GM13976 (cell line): ENCODE measurements at regions not wholly inside any gene's neighbourhood (a gene's known extent, or its start where the extent isn't known, plus 50 kb on each side); places are given as distances from the start of the nearest gene placed in this dataset.

ENCODE experiments used
- DNase-seq: peaks from one replicate; pipeline ENCODE4 v3.0.0; 2012; ENCODE audit warnings: low spot score
- in situ Hi-C: fragments of 300-500 bp; cut with MboI; formaldehyde crosslinking; loops from one replicate; pipeline ENCODE4 v1.12.0; 2022; ENCODE audit warnings: low sequenced_read_pairs, mixed read lengths, inconsistent platforms; ENCODE audit not compliant: unreplicated experiment
- TF ChIP-seq, protein P1 (sequence below): IDR thresholded peaks from 2 replicates; pipeline ENCODE4 v1.5.1; 2012; ENCODE audit warnings: borderline replicate concordance, mild to moderate bottlenecking; ENCODE audit not compliant: insufficient read depth; ENCODE audit errors: extremely low read depth, missing control alignments, control extremely low read depth

DNA sequence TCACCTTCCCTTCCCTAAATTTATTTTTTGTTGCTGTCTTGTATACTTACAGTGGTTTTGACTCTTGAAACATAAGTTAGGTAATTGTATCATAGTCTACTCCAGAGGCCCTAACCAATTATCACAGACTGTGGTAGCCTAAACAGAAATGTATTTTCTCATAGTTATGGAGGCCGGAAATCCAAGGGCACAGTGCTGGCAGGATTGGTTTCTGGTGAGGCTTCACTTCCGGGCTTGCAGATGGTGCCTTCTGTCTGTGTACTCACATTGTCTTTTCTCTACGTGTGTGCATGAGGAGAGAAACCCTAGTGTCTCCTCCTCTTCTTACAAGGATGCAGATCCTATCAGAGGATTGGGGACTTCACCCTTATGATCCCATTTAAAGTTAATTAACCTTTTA, 290.2 kb upstream of the KCNMB2 start:
- TF ChIP-seq, protein P1, sequence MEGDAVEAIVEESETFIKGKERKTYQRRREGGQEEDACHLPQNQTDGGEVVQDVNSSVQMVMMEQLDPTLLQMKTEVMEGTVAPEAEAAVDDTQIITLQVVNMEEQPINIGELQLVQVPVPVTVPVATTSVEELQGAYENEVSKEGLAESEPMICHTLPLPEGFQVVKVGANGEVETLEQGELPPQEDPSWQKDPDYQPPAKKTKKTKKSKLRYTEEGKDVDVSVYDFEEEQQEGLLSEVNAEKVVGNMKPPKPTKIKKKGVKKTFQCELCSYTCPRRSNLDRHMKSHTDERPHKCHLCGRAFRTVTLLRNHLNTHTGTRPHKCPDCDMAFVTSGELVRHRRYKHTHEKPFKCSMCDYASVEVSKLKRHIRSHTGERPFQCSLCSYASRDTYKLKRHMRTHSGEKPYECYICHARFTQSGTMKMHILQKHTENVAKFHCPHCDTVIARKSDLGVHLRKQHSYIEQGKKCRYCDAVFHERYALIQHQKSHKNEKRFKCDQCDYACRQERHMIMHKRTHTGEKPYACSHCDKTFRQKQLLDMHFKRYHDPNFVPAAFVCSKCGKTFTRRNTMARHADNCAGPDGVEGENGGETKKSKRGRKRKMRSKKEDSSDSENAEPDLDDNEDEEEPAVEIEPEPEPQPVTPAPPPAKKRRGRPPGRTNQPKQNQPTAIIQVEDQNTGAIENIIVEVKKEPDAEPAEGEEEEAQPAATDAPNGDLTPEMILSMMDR = no peak
- in situ Hi-C loops = no loop called here
- no peak for DNase-seq

DNA sequence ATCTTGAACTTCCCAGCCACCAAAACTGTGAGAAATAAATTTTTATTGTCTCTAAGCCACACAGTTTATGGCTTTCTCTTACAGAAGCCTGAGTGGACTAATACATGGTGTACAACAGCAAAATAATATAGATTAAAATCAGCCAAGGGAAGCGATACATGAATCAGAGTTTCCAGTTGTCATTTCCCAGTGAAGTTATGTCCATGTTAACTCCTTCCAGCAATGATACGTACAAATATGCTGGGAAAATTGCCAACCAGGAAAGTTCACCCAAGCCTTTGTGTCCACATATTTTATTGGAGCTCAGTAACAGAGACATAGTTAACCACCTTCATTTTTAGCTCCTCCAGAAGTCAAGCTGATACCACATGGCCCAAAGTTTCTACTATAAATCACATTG, 280.9 kb upstream of the KCNMB2 start:
- TF ChIP-seq, protein P1 = no peak
- DNase-seq = no peak
- in situ Hi-C loops = no loop called here

DNA sequence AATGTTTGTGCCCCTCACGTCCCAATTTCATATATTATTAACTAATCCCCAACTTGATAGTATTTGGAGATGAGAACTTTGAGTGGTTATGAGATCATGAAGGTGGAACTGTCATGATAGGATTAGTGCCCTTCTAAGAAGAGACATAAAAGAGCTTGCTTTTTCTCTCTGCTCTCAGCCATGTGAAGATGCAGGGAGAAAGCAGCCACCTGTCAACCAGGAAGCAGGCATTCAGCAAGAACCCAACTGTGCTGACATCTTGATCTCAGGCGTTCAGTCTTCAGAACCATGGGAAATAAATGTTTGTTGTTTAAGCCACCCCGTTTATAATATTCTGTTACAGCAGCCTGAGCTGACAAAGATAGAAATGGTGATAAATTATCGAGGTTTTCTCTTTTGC, 278.7 kb upstream of the KCNMB2 start:
- no peak for DNase-seq
- in situ Hi-C loops = no loop called here
- TF ChIP-seq, protein P1 = no peak

DNA sequence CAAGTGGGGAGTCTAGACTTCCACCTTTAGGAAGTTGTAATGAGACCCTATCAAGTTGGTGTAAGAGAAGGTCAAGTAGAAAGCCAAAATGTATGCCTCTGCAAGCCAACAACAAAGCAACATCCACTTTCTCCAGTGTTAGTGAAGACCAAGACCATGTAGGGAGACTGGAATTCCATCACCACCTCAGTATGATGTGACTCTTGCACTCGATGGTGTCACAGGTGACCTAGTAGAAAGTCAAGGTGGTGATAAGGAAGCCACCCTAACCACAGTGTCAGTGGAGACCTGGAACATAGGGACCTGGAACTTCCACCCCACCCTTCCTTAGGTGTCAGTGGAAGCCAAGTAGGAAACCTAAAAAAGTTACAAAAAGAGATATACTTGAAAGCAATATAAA, 278.1 kb upstream of the KCNMB2 start:
- DNase-seq = no peak
- TF ChIP-seq, protein P1 = no peak
- in situ Hi-C loops = no loop called here

DNA sequence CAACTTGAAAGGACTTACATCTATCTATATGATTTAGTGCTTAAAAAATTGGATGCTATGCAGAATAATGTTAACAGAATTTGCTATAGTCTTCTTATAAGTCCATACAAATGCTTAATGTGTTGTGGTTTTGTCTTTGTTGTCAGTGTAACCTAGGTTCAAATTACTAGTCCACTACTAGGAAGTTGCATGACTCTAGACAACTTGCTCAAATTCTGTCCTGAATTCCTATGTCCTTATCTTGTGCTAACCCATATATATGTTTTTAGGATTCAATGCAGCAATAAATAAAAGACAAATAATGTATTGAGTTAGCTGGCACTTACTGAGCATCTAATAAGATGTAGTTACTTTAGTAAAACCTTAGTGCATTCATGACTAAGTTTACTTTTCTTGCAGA, 276.5 kb upstream of the KCNMB2 start:
- in situ Hi-C loops = no loop called here
- TF ChIP-seq, protein P1 = no peak
- DNase-seq = no peak

DNA sequence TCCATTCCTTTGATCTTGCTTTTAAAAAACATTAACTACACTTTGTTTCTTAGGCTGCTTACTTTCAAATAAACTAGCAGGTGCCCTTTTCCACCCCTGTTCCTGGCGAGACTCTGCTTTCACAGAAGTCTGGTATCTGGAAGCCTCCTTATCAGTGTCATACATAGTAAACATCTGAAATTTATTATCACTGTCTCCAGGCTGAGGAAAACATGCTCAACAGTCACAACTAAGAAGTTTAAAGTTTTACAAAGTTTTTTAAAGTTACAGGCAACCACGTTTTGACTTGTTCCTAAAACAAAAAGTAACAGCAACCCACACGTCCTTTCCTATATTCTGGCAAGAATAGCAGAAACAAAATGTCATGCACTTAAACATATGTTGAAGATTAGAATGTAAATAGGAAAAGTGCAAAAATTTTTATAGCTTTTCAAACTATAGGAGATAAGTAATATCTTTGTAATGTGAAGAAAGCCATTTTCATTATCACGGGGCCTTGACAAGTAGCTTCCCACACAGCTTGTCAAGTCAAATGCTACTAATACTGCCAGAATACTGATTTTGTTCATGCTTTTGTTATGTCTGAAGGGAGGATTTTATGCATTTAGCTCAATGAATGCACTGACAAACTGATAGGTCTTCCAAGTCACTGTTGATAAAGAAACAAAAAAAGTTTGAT, 275.2 kb upstream of the KCNMB2 start:
- in situ Hi-C loops = no loop called here
- TF ChIP-seq, protein P1 = no peak
- DNase-seq = no peak

DNA sequence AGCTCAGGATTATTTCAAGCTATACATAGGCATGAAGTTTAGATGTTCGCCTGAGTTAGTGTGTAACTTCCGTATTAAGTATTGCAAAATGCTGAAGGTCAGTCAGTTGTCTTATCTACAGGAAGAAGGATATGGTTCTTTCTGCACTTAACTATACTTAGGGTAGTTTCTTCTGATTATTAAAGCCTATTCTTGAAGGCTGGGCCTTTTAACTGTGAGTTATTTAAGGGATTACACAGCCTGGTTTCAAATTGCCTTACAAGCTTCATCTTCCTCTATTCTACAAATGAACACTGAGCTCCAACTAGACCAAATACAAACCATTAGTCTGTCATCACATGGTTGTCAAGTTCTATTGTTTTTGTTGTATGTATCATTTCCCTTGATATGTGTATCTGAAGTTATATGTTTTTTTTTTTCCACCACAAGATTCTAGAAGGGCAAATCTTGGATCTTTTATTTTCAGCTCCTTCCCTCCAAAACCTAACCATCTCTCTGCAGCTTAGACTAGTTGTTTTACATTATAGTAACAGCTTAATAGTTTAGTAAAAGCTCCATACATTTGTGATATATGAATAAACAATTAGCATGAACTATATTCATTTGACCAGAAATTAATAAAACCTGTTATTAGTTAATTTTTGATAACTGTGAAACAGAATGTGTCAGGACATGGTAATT, 272.9 kb upstream of the KCNMB2 start:
- no peak for DNase-seq
- TF ChIP-seq, protein P1 = no peak
- in situ Hi-C loops = no loop called here
